DOHH2 (cell line): ENCODE measurements at regions not wholly inside any gene's neighbourhood (a gene's known extent, or its start where the extent isn't known, plus 50 kb on each side); places are given as distances from the start of the nearest gene placed in this dataset.

Experiments
- CTCF ChIP-seq: fragments of 200-600 bp; sonication (generic); IDR thresholded peaks from one replicate; pipeline ENCODE4 v1.5.1; 2014; ENCODE audit warnings: antibody characterized with exemption, mild to moderate bottlenecking, low read depth, low read length; ENCODE audit not compliant: poor library complexity, severe bottlenecking
- EZH2phosphoT487 ChIP-seq: fragments of 200-600 bp; sonication (generic); IDR thresholded peaks from 2 replicates; pipeline ENCODE4 v1.6.1; 2017; ENCODE audit warnings: borderline replicate concordance, mild to moderate bottlenecking, antibody characterized with exemption, low read length, moderate library complexity, mixed read lengths

DNA sequence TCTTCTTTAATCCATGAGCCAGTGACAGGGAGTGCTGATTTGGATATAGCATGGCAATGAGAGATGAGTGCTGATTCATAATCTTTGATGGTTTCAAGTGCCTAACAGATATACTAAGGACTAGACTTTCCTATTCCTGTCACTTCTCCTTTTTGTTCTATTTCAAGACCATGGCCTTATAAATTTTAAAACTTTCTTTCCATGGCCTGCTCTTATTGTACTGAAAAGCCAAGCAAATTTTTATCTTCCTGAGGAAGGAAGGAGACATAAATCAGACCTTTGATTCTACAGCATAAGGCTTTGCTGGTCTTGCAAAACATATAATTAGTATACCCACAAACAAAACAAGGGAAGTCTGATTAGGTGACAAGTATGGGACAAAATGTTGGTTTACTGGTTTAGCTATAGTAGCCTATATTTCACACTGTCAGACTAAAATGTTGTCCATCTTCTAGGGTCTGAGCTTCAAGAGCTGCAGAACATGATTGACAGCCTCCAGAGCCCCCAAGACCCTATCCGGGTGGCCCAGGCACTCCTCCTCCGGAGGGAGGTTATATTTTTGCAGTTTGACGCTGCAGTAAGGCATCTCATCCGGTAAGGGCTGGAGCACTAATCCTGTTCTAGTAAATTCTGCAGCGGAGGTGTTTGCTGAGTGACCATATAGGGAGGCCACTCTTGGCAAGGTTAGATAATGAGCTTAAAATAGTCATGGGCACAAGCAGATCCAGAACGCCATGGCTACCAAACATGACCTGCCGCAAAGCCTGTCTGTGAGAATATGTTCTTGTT is 82.3 kb downstream of the CD164 start:
- TF ChIP-seq CTCF, result no peak
- TF ChIP-seq EZH2phosphoT487, result no peak
